GM12872 (cell line): ENCODE measurements at regions not wholly inside any gene's neighbourhood (a gene's known extent, or its start where the extent isn't known, plus 50 kb on each side); places are given as distances from the start of the nearest gene placed in this dataset.

Experiments used
- TF ChIP-seq, protein P1 (sequence below): IDR thresholded peaks from 3 replicates; pipeline ENCODE4 v1.5.1; 2011; ENCODE audit warnings: low read depth, mild to moderate bottlenecking, low read length, moderate library complexity; ENCODE audit not compliant: insufficient read depth

DNA sequence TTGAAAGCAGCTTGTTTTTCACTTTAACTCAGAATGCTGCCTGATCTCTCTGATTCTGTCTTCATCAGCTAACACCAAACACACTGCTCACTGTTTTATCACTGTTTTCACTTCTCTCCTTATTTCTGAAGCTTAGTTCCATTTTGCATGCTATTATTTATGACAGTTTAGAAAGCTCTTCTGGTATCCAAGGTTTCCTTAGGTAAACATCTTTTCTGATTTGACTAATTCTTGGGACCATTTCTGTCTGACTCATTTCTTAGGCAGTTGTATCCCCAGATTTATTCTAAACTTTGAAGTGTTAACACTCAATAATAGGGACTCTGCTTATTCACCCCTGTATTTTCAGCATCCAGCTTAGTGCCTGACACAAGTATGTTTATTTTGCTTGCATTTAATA is 167.7 kb downstream of the BCHE start:
- TF ChIP-seq, protein P1, sequence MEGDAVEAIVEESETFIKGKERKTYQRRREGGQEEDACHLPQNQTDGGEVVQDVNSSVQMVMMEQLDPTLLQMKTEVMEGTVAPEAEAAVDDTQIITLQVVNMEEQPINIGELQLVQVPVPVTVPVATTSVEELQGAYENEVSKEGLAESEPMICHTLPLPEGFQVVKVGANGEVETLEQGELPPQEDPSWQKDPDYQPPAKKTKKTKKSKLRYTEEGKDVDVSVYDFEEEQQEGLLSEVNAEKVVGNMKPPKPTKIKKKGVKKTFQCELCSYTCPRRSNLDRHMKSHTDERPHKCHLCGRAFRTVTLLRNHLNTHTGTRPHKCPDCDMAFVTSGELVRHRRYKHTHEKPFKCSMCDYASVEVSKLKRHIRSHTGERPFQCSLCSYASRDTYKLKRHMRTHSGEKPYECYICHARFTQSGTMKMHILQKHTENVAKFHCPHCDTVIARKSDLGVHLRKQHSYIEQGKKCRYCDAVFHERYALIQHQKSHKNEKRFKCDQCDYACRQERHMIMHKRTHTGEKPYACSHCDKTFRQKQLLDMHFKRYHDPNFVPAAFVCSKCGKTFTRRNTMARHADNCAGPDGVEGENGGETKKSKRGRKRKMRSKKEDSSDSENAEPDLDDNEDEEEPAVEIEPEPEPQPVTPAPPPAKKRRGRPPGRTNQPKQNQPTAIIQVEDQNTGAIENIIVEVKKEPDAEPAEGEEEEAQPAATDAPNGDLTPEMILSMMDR: no peak

DNA sequence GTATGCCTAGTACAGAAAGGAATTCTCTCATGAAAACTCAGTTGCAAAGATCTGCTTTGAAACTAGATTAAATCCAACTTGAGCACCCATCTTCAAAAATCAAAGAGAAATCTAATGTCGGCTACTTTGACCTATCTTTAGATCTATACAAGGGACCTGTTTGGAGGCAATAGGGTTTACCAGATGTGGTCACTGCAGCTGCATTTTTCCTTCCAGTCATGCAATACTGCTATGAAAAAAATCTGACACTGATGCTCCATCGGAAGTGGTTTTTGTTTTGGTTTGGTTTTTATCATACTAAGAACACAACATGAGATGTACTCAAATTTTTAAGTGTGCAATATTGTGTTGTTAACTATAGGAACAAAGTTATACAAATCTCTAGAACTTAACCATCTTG is 169.5 kb downstream of the BCHE start:
- TF ChIP-seq, protein P1: no peak

DNA sequence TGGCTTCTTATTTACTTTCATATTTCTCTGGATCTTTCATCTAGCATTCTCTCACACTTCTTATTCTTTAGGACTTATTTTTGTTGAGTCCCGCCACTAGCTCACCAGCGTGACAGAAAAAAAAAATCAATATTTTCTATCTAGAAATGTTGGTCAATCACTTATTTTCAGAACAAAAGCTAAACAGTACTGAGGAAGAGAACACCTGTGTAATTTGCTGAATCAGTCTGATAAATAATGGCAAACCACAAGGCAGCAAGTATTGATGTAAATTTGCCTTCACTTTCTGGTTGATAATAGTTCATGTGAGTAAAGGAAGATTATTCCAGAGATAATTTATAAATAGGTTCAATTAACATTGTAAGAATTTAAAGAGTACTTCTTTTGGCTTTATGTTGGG is 179.2 kb downstream of the BCHE start:
- TF ChIP-seq, protein P1: no peak

DNA sequence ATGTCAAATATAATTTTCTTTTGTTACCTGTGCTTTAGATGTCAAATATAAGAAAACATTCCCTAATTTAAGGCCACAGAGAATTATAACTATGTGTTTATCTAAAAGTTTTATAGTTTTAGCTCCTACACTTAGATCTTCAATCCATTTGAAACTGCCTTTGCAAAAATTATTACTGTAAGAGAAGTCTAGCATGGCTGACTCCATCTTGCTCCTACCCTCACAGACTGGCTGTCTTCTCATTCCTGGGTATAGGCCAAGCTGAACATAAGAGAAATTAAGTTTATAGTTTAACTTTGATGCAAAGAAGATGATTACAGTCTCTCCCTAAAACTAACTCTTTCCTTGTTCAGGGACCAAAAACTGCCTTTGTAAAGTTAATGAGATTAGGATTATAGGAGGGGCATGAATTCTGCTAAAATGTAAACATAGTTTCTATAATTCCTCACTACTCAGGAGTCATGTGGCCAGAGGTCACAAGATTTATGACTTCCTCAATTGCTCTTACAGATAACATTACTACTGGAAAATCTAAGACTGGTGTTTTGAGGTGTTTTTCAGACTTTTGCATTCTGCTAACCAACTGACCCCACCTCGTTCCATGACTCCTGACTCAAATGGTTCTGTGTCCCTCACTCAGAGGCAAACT is 184.0 kb downstream of the BCHE start:
- TF ChIP-seq, protein P1: no peak

DNA sequence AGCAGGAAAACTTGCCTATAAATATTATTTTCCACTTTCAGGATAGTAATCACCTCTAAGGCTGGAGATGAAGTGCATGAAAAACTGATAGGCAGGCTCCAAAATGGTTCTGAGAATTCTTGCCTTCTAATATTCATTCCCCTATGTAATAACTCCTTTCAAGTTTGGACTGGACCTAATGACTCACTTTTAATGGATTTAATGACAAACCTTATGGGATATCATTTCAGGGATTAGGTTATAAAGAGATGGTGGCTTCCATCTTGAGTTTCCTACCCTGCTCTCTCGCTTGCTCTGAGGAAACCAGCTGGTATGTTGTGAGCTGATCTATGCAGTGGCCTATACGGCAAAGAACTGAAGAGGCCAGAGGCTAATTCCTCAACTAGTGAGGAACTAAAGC is 192.0 kb downstream of the BCHE start:
- TF ChIP-seq, protein P1: no peak

DNA sequence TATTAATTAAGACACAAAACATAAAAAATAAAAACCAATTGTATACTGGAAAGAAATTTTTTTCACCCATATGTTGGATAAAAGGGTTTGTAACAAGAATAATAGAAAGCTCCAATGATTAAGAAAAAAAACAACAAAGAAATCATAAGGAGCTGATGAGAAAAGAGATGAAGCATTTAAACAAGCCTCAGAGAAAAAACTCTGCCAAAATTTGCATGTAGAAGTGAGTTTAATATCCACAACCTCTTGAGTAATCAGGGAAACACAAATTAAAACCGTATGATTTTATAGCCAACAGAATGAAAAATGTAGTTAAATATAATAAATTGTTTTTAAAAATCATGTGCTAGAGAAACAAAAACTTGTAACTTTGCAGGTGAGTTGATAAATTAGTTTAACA is 192.9 kb downstream of the BCHE start:
- TF ChIP-seq, protein P1: no peak

DNA sequence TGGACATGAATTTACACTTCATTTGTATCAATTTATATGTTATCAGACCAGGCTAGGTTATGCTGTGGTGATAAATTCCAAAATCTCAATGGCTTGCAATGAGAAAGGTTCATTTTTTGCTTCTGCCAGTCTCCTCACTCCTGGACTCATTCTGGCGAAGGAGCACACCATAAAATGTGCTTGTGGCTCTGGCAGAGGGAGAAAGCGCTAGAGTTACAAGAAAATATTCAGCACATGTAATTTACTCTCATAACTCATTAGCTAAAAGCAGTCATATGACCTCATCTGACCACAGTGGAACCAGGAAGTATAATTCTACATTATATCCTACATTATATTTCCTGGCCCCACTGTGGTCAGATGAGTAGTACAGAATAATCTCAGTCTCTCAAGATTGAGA is 193.8 kb downstream of the BCHE start:
- TF ChIP-seq, protein P1: no peak
